ENCODE measurements at regions not wholly inside any gene's neighbourhood (a gene's known extent, or its start where the extent isn't known, plus 50 kb on each side); places are given as distances from the start of the nearest gene placed in this dataset.

GRCh38 chr13:65103351-65103750 is 2126.8 kb downstream of the PCDH9 start:
- Histone ChIP-seq H3K79me2 (ENCODE audit: insufficient read depth, low read length) (no peaks in the 10 kb centered on the region), H3K9ac (ENCODE audit: low read length) (no peak overlapping the region), H3K4me1 (ENCODE audit: insufficient read depth, low read length) (no peaks in the 10 kb centered on the region), H3K27me3 (ENCODE audit: insufficient read depth, low read length) (no peaks in the 10 kb centered on the region), H3K36me3 (ENCODE audit: insufficient read depth, low read length) (no peaks in the 10 kb centered on the region), H3K9me3 (ENCODE audit: insufficient read depth, low read depth, low read length) (no peaks in the 10 kb centered on the region), H3K27ac (ENCODE audit: low read depth, low read length) (no peak overlapping the region), H4K20me1 (ENCODE audit: insufficient read depth, low read length) (no peaks in the 10 kb centered on the region), H3K4me3 (ENCODE audit: insufficient read depth, low read depth, low read length) (no peak overlapping the region), H3K4me2 (ENCODE audit: low read length) (no peak overlapping the region), H2AFZ (ENCODE audit: low read depth, low read length) (no peak overlapping the region)
- Mint-ChIP-seq H3K36me3 (ENCODE audit: low read depth, unreplicated experiment) (no peaks in the 10 kb centered on the region), H3K4me3 (ENCODE audit: unreplicated experiment) (no peak overlapping the region), H3K4me1 (ENCODE audit: low read depth, unreplicated experiment) (no peaks in the 10 kb centered on the region), H3K9me3 (ENCODE audit: unreplicated experiment) (peaks cover 13% of the 10 kb centered on the region), H3K27ac (ENCODE audit: unreplicated experiment) (no peak overlapping the region), H3K27me3 (ENCODE audit: low read depth, unreplicated experiment) (no peaks in the 10 kb centered on the region)
- FAIRE-seq (no peak), DNase-seq (ENCODE audit: low read depth) (no peak)
- TF ChIP-seq EZH2 (IDR thresholded peaks at IDR 0.05; ENCODE audit: insufficient read depth, low read length) = no peak
- no peak for TF ChIP-seq CTCF (IDR thresholded peaks at IDR 0.05; ENCODE audit: insufficient read depth, low read depth, low read length)

DNA sequence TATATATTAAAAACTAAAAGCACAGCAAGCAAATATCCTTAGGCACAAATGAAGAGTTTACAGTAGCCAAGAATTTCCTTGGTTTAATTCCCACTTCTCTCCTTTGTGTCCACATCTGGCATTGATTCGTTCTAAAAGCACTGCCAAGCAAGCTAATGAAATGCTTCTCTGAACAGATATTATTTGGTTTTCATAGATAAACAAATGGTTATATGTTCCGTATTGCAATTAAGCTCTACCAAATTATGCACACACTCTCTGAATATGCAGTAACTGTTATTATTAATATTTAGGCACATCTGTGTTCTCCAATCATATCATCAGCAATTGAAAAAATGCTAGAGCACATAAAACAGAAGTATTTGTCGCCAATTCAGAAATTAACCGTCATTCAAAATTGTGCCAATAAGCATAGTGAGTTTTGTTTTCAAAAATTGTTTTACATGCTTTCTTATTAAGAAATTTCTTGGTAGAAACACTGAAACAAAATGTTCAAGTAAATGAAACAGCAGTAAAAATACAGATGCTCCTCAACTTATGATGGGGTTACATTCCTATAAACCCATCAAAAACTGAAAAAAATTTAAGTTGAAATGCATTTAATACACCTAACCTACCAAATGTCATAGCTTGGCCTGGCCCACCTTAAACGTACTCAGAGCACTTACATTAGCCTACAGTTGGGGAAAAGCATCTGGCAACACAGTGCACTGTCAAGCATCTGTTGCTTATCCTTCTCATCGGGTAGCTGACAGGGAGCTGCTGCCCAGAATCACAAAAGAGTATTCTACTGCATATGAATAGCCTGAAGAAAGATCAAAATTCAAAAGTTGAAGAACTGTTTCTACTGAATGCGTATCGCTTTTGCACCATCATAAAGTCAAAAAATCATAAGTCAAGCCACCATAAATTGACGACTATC is 2134.7 kb downstream of the PCDH9 start:
- no peaks in the 10 kb centered on the region for H3K27me3 Mint-ChIP-seq (ENCODE audit: low read depth, unreplicated experiment)

More for the DNA sequence above, 2134.7 kb downstream of the PCDH9 start:
- no peak for DNase-seq (ENCODE audit: low read depth)
- FAIRE-seq = no peak
- H3K27me3 ChIP-seq (ENCODE audit: insufficient read depth, low read length) = no peaks in the 10 kb centered on the region
- H3K4me3 ChIP-seq (ENCODE audit: insufficient read depth, low read depth, low read length) = no peak overlapping the region
- Mint-ChIP-seq H3K36me3 (ENCODE audit: low read depth, unreplicated experiment) (no peaks in the 10 kb centered on the region), H3K4me3 (ENCODE audit: unreplicated experiment) (no peak overlapping the region), H3K27ac (ENCODE audit: unreplicated experiment) (no peak overlapping the region), H3K9me3 (ENCODE audit: unreplicated experiment) (peaks cover 3% of the 10 kb centered on the region), H3K4me1 (ENCODE audit: low read depth, unreplicated experiment) (no peaks in the 10 kb centered on the region)
- H3K27ac ChIP-seq (ENCODE audit: low read depth, low read length) = no peak overlapping the region
- H2AFZ ChIP-seq (ENCODE audit: low read depth, low read length) = no peak overlapping the region
- H3K4me2 ChIP-seq (ENCODE audit: low read length) = no peak overlapping the region
- H3K4me1 ChIP-seq (ENCODE audit: insufficient read depth, low read length) = no peaks in the 10 kb centered on the region
- no peaks in the 10 kb centered on the region for H3K79me2 ChIP-seq (ENCODE audit: insufficient read depth, low read length)
- no peak for TF ChIP-seq EZH2 (IDR thresholded peaks at IDR 0.05; ENCODE audit: insufficient read depth, low read length)
- no peak for TF ChIP-seq CTCF (IDR thresholded peaks at IDR 0.05; ENCODE audit: insufficient read depth, low read depth, low read length)
- no peaks in the 10 kb centered on the region for H3K36me3 ChIP-seq (ENCODE audit: insufficient read depth, low read length)
- H4K20me1 ChIP-seq (ENCODE audit: insufficient read depth, low read length) = no peaks in the 10 kb centered on the region
- H3K9me3 ChIP-seq (ENCODE audit: insufficient read depth, low read depth, low read length) = no peaks in the 10 kb centered on the region
- H3K9ac ChIP-seq (ENCODE audit: low read length) = no peak overlapping the region

Data from astrocyte (in vitro differentiated cells and primary cell).